CD4-positive, alpha-beta T cell treated with Interleukin-6 for 4 hours (primary cell): ENCODE measurements at regions not wholly inside any gene's neighbourhood (a gene's known extent, or its start where the extent isn't known, plus 50 kb on each side); places are given as distances from the start of the nearest gene placed in this dataset.

ENCODE experiments used
- DNase-seq: peaks from one replicate; pipeline ENCODE4 v3.0.0-alpha.2; 2020; ENCODE audit warnings: mixed read lengths

DNA sequence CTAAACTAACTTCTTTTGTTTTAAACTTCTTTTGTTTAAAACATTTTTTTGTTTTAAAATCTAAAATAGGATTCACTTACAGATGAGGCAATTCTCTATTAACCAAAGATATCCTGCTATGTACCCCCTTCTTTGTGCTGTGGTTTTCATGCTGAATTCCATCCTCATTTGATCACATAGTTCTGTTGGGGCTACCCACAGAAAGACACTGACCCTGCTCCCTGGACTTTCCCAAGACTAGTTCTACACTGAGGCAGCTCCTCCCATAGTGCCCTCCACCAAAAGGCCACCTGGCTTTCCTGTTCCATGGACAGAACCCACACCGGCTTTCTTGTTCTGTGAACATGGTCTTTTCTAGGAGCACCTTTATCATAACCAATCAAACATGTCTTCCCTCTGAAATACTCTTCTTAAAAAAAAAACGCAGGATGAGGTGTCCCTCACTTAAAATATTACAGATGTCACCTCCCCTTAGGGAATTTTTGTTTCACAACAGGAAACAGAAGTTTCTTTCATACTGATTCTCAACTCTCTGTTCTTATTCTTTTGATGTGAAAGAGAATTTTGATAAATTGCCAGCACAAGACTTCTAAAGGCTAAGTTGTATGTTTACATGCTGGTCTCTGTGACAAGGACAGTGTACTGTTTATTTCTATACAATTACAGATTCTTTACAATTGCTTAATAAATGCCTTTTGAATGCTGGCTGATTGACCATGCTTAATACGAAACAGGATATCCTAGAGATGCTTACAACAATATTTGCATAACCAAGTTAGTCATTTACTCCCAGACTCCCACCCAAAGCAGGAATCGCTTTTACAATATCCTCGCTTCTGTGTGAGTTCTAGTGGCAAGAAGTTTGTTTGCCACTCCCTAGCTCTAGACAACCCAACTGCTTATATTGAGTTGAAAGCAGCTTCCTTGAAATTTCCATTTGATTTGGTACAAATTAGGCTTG, 300.4 kb downstream of the DTWD2 start:
- no peak for DNase-seq

DNA sequence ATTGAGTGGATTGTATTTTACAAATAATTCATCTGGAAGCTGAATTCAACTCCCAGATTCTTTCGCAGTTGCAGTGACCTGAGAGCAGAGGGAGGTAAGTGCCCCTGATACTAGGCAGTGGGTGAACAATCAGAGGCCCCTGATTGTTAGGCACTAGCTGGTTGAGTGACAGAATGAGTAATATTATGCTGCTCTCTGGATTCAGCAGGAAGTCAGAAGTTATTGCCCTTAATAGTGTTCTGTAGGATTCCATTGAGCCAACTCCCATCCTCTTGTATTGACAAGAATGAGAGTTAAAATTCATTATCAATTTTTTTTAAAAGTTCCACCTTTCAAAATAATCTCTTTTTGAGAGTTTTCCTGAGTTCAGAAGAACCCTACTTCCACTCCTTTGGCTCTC, 301.2 kb downstream of the DTWD2 start:
- no peak for DNase-seq

DNA sequence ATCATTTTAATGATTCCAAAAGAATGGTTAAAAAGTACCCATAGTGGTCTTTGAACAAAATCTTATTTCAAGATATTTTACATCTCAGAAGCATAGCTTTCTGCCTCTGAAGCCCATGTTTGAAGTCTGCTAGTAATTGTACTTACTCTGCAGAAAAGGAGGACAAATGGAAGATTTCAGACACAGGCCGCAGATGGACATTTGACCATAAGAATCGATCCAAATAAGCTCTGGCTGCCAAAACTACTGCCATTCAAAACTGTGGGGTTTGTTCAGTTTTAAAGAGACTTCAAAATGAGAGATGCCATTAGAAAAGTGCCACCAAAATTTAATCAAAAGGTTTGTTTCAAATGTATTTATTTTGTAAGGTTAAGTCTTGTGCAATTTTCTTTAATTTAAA, 306.7 kb downstream of the DTWD2 start:
- no peak for DNase-seq

DNA sequence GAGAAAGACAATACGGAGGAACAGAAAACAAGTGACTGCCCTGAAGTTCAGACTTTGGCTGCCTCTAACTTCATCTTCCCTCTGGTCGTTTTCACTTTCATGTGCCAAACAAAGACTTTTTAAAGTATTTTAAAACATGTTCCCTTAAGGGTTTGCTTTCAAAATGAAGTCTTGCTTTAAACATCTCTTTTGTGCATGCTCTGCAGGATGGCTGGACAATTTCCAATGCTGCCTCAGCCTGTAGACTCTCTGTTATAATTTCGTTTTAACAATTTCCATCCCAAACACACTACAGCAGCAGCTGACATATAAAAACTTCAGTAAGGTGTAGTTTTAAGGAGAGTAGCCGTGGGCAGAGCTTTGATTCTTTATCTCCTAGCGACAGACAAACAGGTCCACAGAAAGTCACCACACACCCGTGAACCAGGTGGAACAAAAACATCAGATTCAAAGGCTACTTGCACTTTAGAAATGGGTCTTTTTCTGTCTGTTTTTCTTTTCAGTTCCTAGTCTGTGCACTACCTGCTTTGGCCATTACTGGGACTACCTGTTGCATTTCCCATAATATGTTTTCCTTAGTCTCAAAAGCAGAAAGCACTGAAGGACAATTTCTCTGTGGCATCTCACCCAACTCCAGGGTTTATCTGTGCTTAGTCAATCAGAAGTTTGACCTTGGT, 308.9 kb downstream of the DTWD2 start:
- DNase-seq = no peak

DNA sequence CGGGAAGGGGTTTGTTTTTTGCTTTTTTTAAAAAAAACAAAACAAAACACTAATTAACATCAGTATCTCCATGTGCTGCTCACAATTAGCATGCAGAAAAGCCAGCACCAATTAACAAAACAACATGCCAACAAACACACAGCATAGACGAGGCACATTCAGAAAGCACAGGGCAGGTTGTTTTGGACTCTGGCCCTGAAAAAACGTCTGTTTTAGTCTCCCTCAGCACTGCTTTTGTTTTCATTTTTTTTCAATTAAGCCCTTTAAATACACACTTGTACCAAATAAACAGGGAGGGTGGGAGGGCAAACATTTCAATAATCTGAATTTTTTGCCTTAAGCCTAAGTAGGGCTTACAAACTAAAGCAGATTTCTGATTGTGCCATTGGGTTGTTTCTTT, 309.6 kb downstream of the DTWD2 start:
- no peak for DNase-seq

DNA sequence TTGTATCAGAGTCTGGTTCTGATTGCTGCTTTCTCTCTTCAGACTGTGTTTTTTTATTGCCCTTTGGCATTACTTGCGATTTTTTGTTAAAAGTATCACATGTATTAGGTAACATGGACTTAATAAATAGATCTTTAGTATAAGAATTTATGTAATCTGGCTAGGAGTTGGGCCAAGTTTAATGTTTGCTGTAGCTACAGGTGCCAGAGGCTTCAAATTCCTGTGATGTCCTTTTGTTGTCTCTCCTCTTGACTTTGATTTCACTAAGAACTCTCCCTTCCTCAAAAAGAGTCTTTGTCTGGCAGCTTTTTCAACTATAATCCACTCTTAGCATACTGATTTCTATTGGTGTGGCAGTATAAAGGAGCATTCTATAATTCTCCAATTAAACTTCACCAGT, 313.1 kb downstream of the DTWD2 start:
- no peak for DNase-seq

DNA sequence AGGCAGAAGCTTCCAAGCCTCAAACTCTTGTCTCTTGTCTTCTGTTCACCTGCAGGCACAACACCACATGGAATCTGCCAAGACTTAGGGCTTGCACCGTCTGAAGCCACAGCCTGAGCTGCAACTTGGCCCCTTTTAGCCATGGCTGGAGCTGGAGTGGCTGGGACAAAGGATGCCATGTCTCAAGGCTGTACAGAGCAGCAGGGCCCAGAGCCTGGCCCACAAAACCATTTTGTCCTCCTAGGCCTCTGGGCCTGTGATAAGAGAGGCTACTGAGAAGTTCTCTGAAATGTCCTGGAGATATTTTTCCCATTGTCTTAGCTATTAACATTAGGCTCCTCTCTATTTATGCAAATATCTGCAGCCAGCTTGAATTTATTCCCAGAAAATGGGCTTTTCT, 330.8 kb downstream of the DTWD2 start:
- no peak for DNase-seq

DNA sequence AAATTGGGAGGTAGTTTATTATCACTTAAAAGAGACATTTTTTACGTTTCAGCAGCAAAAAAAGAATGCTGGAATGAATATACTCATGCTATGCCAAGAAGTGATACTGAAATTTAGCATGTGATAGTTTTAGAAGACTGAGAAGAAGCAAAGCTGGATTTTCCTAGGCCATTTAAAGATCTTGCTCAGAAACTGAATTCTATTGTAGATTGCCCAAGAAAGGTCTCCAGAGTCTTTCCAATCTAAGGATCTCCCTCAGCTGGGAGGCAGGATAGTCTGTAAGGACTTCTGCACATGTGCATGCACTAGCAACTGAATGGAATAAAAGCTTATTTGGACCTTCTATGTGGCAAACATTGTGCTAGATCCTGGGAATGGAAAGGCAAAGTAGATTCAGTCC, 334.5 kb downstream of the DTWD2 start:
- DNase-seq = no peak

DNA sequence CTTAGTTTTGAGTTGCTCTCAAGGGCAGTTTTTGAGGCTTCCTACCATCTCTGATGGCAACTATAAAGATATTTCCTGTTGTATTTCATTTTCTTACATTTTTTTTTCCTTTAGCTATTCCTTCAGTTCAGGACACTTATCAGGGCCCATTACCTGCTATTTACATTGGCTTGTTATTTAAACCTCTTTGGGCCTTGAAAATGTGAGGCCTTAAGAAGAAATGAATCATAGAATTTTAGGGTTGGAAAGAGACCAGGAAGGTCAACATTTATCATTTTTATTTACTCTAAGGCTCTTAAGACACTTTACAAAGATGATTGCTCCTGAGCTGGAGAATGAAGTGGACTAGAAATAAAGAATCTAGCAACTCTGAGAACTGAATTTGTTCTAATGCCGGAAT, 335.2 kb downstream of the DTWD2 start:
- DNase-seq = no peak

DNA sequence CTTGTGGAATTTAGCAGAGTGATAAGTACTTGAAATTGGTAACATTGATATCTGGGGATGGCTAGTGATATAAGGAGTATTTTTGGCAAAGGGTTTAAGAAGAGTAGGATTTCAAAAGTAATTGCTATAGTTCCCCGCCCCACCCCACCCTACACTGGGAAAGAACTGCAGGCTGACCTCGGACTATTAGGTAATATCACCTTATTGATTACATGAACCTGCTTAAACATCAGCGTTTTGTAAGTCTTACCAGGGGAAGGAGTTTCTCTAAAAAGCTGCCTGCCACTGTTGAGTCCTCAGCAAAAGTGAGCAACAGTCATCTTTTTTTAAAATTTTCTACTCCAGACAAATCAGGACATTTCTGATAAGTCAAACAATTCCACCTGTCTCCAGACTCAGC, 337.3 kb downstream of the DTWD2 start:
- no peak for DNase-seq

DNA sequence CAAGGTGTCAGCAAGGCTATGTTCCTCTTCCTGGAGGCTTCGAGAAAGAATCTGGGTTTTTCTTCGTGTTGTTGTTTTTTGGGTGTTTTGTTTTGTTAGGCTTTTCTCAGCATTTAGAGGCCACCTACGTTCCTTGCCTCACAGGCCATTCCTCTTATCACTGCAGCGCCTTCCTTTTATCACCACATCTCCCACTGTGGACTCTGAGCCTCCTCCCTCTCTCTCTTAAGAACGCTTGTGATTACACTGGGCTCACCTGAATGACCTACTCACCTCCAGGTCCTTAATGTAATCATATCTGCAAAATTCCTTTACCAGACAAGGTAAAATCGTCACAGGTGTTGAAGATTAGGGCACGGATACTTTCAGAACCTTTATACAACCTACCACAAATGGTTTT, 340.8 kb downstream of the DTWD2 start:
- DNase-seq = no peak

DNA sequence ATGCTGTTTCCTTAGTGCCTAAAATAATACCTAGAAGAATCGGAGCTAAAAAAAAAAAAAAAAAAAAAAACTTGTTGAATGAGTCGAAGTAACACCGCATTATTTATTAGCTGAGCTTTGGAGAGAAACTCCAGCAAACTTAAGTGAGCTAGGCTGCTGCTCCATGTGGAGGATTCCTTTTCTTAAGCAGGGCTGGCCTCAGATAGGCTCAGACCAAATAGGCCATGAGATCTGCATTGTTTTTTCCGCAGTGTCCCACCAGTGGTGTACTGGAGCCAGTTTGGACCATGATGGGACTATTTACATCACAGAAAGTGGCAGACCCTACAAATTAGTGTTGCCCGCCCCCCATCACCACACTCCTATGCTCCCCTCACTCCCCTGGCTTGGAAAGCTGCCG, 341.4 kb downstream of the DTWD2 start:
- DNase-seq = no peak

DNA sequence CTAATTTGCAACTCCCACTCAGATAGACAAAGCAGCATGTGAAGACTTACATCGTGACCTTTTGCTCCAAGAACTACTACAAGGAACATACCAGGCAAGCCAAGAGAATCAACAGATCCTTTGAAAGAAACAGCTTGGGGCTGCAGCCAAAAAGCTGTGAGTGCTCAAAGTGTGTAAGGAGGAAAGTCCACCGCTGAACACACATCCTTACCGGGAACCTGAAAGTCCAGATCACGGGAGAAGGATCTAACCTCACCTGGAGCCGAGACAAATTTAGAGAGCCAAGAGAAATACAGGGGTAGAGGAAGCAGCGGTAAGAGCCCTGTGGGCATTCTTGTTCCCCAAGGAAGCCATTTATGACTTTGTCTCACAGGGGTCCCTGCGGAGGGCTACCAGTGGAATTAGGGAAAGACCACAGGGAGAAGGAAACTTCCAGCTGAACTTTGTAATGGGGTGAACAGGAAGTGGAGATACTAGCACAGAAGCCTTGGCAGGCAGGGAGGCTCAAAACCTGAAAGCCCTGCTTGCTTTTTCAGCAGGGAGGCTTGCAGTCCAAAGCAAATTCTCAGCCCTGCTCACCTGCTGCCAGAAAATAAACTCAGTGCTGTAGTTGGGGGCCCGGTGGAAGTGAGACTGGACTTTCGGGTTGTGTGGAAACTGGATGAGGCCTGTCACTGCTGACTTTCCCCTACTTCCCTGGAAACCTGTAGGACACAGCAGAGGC, 350.2 kb downstream of the DTWD2 start:
- DNase-seq = no peak

DNA sequence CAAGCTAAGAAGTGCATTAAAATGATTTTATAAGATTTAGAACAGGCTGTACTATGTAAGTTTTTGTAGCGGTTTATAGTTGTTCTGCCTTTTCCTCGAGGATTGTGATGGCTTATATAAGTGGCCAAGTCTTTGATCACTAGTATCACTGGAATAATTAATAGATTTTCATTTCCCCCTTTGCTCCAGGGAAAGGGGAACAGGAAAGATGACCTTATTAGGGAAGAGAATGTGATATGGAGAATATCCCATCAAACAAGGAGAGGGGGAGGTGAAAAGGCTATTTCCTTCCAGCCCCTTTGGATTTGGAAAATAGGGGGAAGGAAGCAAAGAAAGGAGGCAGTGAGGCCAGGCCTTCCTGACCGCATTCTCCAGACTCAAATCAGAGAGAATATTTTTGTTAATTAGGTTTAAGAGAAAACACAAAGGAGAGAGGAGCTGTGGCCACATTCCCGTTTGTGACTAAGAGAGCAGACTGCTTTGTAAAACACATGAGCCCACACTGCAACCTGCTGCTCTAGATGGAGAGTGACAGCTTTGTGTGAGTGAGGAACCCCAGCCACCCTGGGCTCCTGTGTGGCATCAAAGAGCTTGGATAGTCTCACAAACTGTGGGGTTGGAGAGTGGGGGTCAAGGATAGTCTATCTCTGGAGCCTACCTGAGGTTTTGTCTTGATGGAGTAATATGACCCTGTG, 359.5 kb downstream of the DTWD2 start:
- DNase-seq = no peak

DNA sequence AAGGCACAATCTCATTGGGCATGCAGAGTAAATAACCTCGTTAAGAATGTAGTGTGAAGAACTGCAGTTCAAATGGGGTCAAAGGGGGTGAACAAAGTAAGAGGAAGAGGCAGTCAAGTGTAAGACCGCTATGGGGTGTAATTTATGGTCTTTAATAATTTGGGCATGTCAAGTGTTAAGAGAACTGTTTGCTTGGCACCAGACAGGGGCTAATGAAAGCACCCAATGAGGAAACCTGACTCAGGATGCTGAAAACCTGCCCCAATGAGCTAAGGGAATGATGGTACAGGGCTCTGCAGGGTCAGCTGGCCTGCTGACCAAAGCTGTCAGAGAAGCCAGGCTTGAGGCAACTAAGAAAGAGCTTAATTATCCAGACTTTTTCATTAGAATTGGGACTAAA, 368.1 kb downstream of the DTWD2 start:
- DNase-seq = no peak

DNA sequence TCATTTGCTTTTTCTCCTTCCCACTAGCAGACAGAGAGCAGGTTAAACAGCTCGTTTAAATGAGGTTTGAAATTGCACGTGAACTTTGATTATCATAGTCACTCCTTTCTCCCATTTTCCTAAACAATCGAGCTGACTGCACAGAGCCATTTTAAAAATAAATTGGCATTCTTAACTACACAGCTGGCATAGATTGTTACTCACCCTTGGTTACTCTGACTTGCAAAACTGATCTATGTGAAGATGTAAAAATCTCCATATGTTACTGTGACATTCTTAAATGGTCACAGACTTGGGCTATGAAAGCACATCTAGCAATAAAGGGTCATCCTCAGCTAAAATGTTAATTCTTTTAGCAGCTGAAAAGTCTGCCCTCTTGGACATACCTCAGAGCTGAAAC, 368.5 kb downstream of the DTWD2 start:
- DNase-seq = no peak

DNA sequence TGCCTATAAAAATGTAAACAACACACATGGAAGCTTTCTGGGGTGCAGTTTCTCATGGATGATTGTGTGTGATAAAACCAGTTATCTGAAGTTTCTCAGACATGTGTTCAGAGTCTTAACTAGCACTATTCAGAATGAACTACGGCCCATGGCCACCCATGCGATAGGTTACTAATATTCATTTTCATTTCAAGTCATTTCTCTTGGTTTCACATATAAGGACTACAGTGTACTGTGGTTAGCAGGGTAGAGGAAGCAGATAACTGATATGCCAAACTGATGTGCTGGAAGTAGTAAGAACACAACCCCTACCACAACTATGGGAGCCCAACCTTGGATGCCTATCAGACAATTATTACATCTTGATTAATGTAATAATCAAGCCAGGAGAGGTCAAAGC, 372.1 kb downstream of the DTWD2 start:
- DNase-seq = no peak

DNA sequence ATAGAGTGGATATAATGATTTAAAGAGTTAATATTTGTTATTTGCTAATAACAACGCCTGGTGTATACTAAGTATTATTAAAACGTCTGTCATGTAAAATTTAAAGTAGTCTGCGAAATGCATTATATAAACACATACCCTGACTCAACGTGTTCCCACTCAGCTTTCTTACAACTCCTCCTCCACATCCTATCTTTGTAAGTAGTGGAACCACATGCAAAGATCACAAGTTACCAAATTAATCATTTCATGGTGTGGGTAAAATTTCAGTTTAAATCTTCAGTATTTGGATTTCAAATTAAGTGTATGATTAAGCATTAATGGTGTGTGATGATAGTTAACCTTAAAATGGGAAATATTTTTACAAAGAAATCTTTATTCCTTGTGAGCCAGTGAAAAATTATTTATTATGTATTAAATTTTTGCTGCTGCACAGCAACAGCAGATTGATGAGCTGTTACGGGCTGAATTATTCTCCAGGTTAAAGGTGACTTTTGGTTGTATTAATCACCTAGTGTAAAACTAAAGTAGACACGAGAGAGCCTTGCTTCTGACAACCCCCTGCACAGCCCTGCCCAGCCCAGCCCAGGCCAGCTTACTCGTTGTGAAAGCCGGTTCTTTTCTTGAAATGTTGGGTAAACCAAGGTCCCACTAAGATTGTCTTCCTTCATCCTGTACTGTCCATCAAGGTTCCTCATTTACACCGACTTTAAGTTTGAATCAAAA, 373.5 kb downstream of the DTWD2 start:
- no peak for DNase-seq

DNA sequence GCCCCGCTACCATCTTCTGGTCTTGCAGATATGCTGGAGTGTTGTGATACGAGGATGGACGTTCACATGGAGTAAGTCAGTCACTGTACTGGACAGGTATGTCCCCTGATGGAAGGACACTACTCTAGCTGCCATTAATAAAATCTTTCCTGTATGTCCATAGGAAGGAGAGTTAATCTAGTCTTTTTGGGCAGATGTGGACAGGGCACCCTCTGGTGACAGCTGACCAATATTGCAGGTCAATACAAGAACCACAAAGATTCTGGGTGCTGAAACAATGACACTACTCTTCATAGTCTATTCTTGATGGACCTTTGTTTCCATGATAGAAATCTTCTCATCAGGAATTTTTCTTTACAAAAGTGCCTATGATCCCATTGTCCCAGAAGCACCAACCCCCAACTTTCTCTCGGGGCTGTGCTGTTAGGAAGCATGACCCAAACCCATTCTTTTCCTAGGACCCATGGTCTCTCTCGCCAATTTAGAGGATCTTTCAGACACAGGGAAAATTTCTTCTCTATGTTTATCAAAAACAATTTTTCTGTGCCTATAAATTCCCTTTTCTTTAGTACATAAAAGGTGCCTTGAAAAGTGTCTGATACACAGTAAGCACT, 376.9 kb downstream of the DTWD2 start:
- no peak for DNase-seq

DNA sequence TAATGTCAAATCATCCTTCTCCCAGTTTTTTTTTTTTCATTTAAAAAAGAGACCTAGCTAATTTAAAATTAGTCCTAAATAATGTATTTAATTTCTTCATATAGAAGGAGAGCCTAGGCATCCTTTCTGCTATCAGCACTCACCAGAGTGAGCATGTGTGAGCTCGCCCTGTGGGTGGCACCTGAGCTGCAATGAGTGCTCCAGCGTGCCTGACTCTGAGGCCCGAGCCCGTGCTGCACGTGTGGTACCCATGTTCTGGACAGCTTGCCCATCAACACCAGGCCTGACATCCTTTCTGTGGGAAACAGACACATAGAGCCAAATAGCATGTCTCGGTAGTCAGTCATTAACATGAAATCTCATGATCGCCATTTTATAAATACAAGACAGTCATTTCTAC, 381.4 kb downstream of the DTWD2 start:
- DNase-seq = no peak

DNA sequence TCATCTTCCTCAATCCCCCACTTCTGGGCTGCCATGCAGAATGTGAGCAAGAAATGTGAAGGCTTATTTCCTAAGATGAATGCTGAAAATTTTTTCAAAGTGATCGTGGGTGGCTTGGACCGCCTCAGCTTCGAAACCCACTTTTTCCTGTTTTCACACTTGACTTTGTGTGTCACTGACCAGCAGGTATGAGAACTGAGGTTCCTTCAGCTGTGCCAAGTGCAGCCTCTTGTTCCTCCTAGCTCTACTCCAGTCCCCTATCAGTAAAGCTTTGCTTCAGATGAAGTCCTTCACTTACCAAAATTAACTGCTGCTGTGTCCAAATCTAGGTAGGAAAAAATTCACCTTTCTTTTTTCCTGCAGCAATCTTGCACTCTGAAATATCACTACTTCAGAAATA, 382.6 kb downstream of the DTWD2 start:
- DNase-seq = no peak

DNA sequence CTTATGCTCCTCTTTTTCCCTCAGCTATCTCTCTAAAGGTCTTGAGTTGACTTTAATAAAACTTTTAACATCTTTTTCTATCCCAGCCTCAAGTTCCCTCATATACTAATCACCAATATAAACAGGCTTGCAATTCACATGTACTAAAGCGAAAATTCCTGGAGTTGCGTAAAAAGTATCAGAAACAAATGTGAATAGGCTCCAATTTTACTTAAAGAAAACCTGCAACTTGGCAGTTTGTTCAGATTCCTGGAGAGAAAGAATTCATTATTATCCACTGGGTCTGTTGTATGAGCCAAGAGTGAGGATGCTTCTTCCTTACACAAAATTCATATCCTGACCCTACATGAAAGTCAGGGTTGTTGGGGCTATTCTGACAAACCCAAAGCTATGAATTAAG, 384.2 kb downstream of the DTWD2 start:
- no peak for DNase-seq
